ENCODE measurements at regions not wholly inside any gene's neighbourhood (a gene's known extent, or its start where the extent isn't known, plus 50 kb on each side); places are given as distances from the start of the nearest gene placed in this dataset.

- TF ChIP-seq CTCF (conservative IDR thresholded peaks at IDR 0.05; ENCODE audit: low read length): no peak
- TF ChIP-seq EZH2phosphoT487 (IDR thresholded peaks at IDR 0.05; ENCODE audit: borderline replicate concordance, low read depth, low read length): no peak
Measured at GRCh38 chr9:105132606-105133005, 111.8 kb upstream of the SLC44A1 start.

All from OCI-LY7 (cell line).